ENCODE measurements at regions not wholly inside any gene's neighbourhood (a gene's known extent, or its start where the extent isn't known, plus 50 kb on each side); places are given as distances from the start of the nearest gene placed in this dataset.
"Not testable (repeated sequence)": the region's sequence is repeated elsewhere in the genome, so short reads cannot be mapped to it uniquely, and the experiment has no call there.

- H2AFZ ChIP-seq (ENCODE audit: low read depth, low read length), result no peak overlapping the region
- H3K4me1 ChIP-seq (ENCODE audit: insufficient read depth, low read length), result no peaks in the 10 kb centered on the region
- no peak overlapping the region for H3K4me3 ChIP-seq (ENCODE audit: low read length)
- no peaks in the 10 kb centered on the region for H3K27me3 ChIP-seq (ENCODE audit: insufficient read depth, low read length)
- no peaks in the 10 kb centered on the region for H3K9me3 ChIP-seq (ENCODE audit: low read length)
- H3K36me3 ChIP-seq (ENCODE audit: insufficient read depth, low read length), result no peaks in the 10 kb centered on the region
These were observed 82.8 kb upstream of the L3MBTL4 start for GRCh38 chr18:6497543-6497942.

GRCh38 chr18:6498289-6498856 is 83.7 kb upstream of the L3MBTL4 start:
- Histone ChIP-seq H2AFZ (ENCODE audit: low read depth, low read length) (no peak overlapping the region), H3K4me3 (ENCODE audit: low read length) (no peak overlapping the region), H3K9me3 (ENCODE audit: low read length) (no peaks in the 10 kb centered on the region), H3K27me3 (ENCODE audit: insufficient read depth, low read length) (no peaks in the 10 kb centered on the region), H3K4me1 (ENCODE audit: insufficient read depth, low read length) (no peaks in the 10 kb centered on the region), H3K36me3 (ENCODE audit: insufficient read depth, low read length) (no peaks in the 10 kb centered on the region)

DNA sequence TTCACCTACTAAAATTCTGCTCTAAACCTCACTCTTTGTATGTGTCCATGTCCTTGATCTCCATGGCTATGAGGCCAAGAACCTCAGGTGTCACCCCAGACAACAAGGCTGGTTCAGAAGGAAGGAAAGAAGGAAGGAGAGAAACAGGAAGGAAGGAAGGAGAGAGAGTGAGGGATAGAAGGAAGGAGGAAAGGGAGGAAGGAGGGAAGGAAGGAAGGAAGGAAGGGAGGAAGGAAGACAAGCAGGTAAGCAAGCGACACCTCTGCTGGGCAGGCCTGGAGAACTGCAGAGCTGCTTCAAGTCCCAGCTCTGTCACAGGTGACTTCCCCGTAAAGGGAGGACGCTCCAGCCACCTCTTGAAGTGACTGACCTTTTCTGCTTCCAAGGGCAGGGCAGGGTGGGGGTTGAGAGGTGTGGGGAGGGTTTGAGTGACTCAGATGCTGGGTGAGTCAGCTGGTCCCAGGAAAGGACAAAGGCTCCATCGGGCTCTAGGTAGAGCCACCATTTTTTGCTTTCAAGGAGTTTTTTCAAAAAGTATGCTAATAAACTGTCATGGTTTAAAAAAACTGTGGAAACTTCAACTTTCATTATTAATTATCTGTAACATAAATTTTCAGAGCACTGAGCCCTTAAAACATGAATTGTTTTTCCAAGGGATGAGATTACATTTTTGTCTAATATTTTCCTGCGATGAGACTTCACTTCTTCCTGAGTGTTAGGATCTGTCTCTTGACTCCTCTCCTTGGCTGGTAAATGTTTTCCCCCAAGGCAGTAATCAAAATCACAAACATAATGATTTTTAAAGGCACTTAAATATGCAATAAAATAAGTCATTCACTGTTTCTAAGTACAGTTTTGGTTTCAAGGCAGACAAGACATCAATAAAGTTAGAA is 90.1 kb upstream of the L3MBTL4 start:
- Histone ChIP-seq H3K4me3 (ENCODE audit: low read length) (no peak overlapping the region), H2AFZ (ENCODE audit: low read depth, low read length) (no peak overlapping the region), H3K4me1 (ENCODE audit: insufficient read depth, low read length) (no peaks in the 10 kb centered on the region), H3K36me3 (ENCODE audit: insufficient read depth, low read length) (no peaks in the 10 kb centered on the region), H3K9me3 (ENCODE audit: low read length) (no peaks in the 10 kb centered on the region), H3K27me3 (ENCODE audit: insufficient read depth, low read length) (no peaks in the 10 kb centered on the region)

- no peaks in the 10 kb centered on the region for H3K36me3 ChIP-seq (ENCODE audit: insufficient read depth, low read length)
These were observed 90.8 kb upstream of the L3MBTL4 start for GRCh38 chr18:6505498-6505875.

GRCh38 chr18:6509417-6509816 is 94.7 kb upstream of the L3MBTL4 start:
- no peaks in the 10 kb centered on the region for H3K9me3 ChIP-seq (ENCODE audit: low read length)
- H2AFZ ChIP-seq (ENCODE audit: low read depth, low read length), result no peak overlapping the region
- no peaks in the 10 kb centered on the region for H3K36me3 ChIP-seq (ENCODE audit: insufficient read depth, low read length)
- H3K27me3 ChIP-seq (ENCODE audit: insufficient read depth, low read length), result no peaks in the 10 kb centered on the region
- no peaks in the 10 kb centered on the region for H3K4me1 ChIP-seq (ENCODE audit: insufficient read depth, low read length)
- H3K4me3 ChIP-seq (ENCODE audit: low read length), result no peak overlapping the region

More at GRCh38 chr18:6505498-6505875, 90.8 kb upstream of the L3MBTL4 start:
- Histone ChIP-seq H2AFZ (ENCODE audit: low read depth, low read length) (no peak overlapping the region), H3K27me3 (ENCODE audit: insufficient read depth, low read length) (no peaks in the 10 kb centered on the region), H3K9me3 (ENCODE audit: low read length) (no peaks in the 10 kb centered on the region), H3K4me1 (ENCODE audit: insufficient read depth, low read length) (no peaks in the 10 kb centered on the region), H3K4me3 (ENCODE audit: low read length) (no peak overlapping the region)

DNA sequence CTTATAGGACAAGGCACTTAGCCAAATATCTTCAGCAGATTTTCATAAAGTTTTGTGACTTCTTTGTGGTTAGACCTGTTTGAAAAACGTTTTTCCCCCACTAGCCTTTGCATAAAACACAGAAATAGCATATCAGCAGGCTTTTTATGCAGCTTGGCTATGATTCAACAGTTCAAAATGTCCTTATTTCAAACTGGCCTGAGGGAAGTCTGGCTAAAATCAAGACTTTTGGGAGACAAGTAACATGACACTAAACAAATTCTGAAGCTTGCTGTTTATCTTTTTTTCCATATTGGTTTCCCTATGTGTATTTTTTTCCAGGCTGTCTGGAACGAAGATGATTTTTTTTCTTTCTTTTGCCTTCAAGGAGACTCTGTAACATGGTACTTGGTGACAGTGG is 95.1 kb upstream of the L3MBTL4 start:
- Histone ChIP-seq H3K4me3 (ENCODE audit: low read length) (no peak overlapping the region), H3K4me1 (ENCODE audit: insufficient read depth, low read length) (no peaks in the 10 kb centered on the region), H2AFZ (ENCODE audit: low read depth, low read length) (no peak overlapping the region), H3K9me3 (ENCODE audit: low read length) (no peaks in the 10 kb centered on the region), H3K36me3 (ENCODE audit: insufficient read depth, low read length) (no peaks in the 10 kb centered on the region), H3K27me3 (ENCODE audit: insufficient read depth, low read length) (no peaks in the 10 kb centered on the region)

- Histone ChIP-seq H3K36me3 (ENCODE audit: insufficient read depth, low read length) (no peaks in the 10 kb centered on the region), H3K9me3 (ENCODE audit: low read length) (no peaks in the 10 kb centered on the region), H2AFZ (ENCODE audit: low read depth, low read length) (no peak overlapping the region), H3K27me3 (ENCODE audit: insufficient read depth, low read length) (no peaks in the 10 kb centered on the region), H3K4me3 (ENCODE audit: low read length) (no peak overlapping the region), H3K4me1 (ENCODE audit: insufficient read depth, low read length) (no peaks in the 10 kb centered on the region)
These were observed 106.2 kb upstream of the L3MBTL4 start for GRCh38 chr18:6520901-6521300.

GRCh38 chr18:6521803-6522418 is 107.2 kb upstream of the L3MBTL4 start:
- no peaks in the 10 kb centered on the region for H3K9me3 ChIP-seq (ENCODE audit: low read length)
- no peaks in the 10 kb centered on the region for H3K27me3 ChIP-seq (ENCODE audit: insufficient read depth, low read length)
- no peak overlapping the region for H2AFZ ChIP-seq (ENCODE audit: low read depth, low read length)
- H3K36me3 ChIP-seq (ENCODE audit: insufficient read depth, low read length), result no peaks in the 10 kb centered on the region
- no peak overlapping the region for H3K4me3 ChIP-seq (ENCODE audit: low read length)
- H3K4me1 ChIP-seq (ENCODE audit: insufficient read depth, low read length), result no peaks in the 10 kb centered on the region

DNA sequence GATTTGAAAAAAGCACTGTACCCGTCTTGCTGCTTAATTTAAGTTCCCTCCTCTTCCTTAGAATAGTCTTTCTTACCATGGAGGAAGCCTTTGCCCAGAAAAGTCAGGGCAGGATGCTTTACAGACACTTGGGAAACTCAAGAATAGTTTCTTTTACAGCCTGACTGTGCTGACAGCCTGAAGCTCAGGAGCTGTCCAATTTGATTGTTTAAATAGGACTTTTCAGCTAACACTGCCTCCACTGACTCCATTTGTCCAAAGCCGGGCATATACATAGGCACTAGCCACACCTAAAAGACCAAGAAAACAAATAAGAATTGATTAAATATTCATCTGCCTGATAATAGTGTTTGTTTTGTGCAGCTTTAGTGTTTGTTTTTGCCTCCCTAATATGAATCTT is 110.9 kb upstream of the L3MBTL4 start:
- H3K27me3 ChIP-seq (ENCODE audit: insufficient read depth, low read length), result no peaks in the 10 kb centered on the region
- no peak overlapping the region for H3K4me3 ChIP-seq (ENCODE audit: low read length)
- H3K36me3 ChIP-seq (ENCODE audit: insufficient read depth, low read length), result no peaks in the 10 kb centered on the region
- H3K4me1 ChIP-seq (ENCODE audit: insufficient read depth, low read length), result no peaks in the 10 kb centered on the region
- no peak overlapping the region for H2AFZ ChIP-seq (ENCODE audit: low read depth, low read length)
- no peaks in the 10 kb centered on the region for H3K9me3 ChIP-seq (ENCODE audit: low read length)

DNA sequence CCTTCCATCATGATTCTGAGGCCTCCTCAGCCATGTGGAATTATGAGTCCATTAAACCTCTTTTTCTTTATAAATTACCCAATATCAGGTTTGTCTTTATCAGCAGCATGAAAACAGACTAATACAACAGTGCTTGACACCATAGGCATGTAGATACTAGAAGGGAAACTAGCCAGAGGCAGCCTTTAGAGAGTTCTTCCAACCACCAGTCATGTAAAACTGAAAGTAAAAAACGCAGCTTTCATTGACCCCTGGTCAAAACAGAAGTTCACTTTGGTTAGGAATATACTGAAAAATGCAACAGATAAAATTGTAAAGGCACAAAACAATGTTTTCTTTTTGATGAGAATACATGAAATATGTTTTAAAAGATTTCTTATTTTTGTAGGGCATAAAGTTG is 122.8 kb upstream of the L3MBTL4 start:
- Histone ChIP-seq H3K36me3 (ENCODE audit: insufficient read depth, low read length) (no peaks in the 10 kb centered on the region), H3K9me3 (ENCODE audit: low read length) (no peaks in the 10 kb centered on the region), H3K4me1 (ENCODE audit: insufficient read depth, low read length) (no peaks in the 10 kb centered on the region), H3K4me3 (ENCODE audit: low read length) (no peak overlapping the region), H2AFZ (ENCODE audit: low read depth, low read length) (no peak overlapping the region), H3K27me3 (ENCODE audit: insufficient read depth, low read length) (no peaks in the 10 kb centered on the region)

DNA sequence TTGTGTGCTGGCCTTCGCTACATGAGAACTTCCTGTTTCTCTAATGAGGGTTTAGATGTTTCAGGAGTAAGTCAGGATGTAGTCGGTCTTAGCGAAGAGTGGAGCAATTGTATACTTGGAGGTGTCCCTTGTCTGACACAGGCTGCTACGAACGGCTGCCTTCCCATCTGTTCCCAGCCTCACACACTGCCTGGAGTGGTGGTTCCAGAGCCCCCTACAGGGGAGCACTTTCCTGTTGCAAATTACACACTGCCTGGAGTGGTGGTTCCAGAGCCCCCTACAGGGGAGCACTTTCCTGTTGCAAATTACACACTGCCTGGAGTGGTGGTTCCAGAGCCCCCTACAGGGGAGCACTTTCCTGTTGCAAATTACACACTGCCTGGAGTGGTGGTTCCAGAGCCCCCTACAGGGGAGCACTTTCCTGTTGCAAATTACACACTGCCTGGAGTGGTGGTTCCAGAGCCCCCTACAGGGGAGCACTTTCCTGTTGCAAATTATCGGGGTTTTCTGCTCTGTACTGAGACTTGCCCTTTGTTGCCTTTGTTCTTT is 126.5 kb upstream of the L3MBTL4 start:
- H2AFZ ChIP-seq (ENCODE audit: low read depth, low read length); H3K9me3 ChIP-seq (ENCODE audit: low read length); H3K4me3 ChIP-seq (ENCODE audit: low read length); H3K4me1 ChIP-seq (ENCODE audit: insufficient read depth, low read length); H3K36me3 ChIP-seq (ENCODE audit: insufficient read depth, low read length); H3K27me3 ChIP-seq (ENCODE audit: insufficient read depth, low read length): not testable (repeated sequence)

- Histone ChIP-seq H2AFZ (ENCODE audit: low read depth, low read length) (no peak overlapping the region), H3K4me1 (ENCODE audit: insufficient read depth, low read length) (no peaks in the 10 kb centered on the region), H3K36me3 (ENCODE audit: insufficient read depth, low read length) (no peaks in the 10 kb centered on the region), H3K4me3 (ENCODE audit: low read length) (no peak overlapping the region), H3K27me3 (ENCODE audit: insufficient read depth, low read length) (no peaks in the 10 kb centered on the region), H3K9me3 (ENCODE audit: low read length) (no peaks in the 10 kb centered on the region)
These were observed 127.6 kb upstream of the L3MBTL4 start for GRCh38 chr18:6542296-6542695.

GRCh38 chr18:6543330-6543908 is 128.7 kb upstream of the L3MBTL4 start:
- Histone ChIP-seq H3K4me1 (ENCODE audit: insufficient read depth, low read length) (peaks cover 3% of the 10 kb centered on the region), H3K9me3 (ENCODE audit: low read length) (no peaks in the 10 kb centered on the region), H3K27me3 (ENCODE audit: insufficient read depth, low read length) (no peaks in the 10 kb centered on the region), H2AFZ (ENCODE audit: low read depth, low read length) (no peak overlapping the region), H3K4me3 (ENCODE audit: low read length) (no peak overlapping the region), H3K36me3 (ENCODE audit: insufficient read depth, low read length) (no peaks in the 10 kb centered on the region)

Data from neuron (in vitro differentiated cells).